Endometrium (tissue), 2 donors: ENCODE measurements at regions not wholly inside any gene's neighbourhood (a gene's known extent, or its start where the extent isn't known, plus 50 kb on each side); places are given as distances from the start of the nearest gene placed in this dataset.
"Not testable (repeated sequence)": the region's sequence is repeated elsewhere in the genome, so short reads cannot be mapped to it uniquely, and the experiment has no call there.

Experiments
- FAIRE-seq: peaks from 2 replicates; lab custom pipeline; 2012; peaks lifted over from hg19 to GRCh38; lab: Jason Lieb, UNC
- donor health status: control.
- donor health status: control.

DNA sequence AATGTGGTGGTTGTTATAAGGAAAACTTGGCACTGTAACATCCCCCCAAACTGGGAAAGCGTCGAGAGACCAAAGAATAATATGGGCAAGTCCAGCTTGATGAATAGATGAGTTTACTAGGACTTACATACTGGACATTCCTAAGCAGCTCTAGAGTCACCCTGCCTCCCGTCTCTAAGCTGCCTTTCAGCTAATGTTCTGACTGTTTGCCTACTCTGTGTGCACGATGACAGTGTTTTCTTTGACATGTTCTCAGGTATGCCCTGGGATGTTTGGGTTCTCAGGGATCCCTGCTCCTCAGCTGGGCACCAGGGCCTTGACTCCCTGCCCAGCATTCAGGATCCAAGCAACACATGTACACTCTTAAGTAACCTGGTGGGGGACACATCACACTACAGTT, 87.5 kb downstream of the MRPL57 start:
- not testable (repeated sequence) for FAIRE-seq

DNA sequence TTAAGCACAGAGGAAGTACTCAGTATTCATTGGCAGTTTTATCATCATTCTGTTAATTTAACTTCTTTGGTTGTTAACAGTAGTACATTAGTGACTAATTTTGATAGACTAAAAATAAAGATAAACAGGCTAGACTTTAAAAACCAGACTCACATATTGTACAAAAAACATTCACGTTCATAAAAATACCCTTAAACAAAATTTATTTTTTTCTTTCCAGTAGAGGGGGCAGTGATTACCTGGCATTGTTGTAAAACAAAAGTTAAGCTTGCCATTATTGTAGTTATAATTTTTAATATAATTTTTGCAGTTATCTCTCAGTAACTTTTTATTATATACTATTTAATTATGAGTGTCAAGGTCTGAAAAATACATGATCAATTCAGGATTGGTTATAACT, 92.0 kb downstream of the MRPL57 start:
- peak; percentile 96 for FAIRE-seq

DNA sequence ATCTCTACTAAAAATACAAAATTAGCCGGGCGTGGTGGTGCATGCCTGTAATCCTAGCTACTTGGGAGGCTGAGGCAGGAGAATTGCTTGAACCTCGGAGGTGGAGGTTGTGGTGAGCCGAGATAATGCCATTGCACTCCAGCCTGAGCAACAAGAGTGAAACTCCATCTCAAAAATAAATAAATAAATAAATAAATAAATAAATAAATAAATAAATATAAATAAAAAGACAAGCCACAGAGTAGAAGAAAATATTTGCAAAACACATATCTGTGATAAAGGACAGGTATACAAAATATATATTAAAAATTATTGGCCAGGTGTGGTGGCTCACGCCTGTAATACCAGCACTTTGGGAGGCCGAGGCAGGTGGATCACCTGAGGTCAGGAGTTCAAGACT, 96.0 kb downstream of the MRPL57 start:
- not testable (repeated sequence) for FAIRE-seq

DNA sequence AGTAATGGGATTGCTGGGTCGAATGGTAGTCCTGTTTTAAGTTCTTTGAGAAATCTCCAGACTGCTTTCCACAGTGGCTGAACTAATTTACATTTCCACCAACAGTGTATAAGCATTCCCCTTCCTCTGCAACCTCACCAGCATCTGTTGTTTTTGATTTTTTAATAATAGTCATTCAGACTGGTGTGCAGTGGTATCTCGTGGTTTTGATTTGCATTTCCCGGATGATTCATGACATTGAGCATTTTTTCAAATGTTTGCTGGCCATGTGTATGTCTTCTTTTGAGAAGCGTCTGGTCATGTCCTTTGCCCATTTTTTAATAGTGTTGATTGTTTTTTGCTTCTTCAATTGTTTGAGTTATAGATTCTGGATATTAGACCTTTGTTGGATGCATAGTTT, 98.0 kb downstream of the MRPL57 start:
- not testable (repeated sequence) for FAIRE-seq

DNA sequence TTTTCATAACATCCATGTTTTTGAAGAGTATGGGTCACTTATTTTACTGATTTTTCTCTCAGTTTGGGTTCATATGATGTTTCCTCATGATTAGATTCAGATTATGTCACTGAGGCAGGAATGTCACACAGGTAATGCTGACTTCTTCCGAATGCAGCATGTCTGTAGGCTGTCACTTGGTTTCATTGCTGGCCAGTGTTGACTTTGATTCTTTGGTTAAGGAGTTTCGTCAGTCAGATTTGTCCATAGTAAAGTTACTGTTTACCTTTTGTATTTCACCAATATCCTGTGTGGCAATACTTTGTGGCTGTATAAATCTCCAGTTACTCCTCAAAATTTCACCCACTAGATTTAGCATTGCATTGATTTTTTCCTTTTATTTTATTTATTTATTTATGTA, 105.6 kb downstream of the MRPL57 start:
- FAIRE-seq: no peak

DNA sequence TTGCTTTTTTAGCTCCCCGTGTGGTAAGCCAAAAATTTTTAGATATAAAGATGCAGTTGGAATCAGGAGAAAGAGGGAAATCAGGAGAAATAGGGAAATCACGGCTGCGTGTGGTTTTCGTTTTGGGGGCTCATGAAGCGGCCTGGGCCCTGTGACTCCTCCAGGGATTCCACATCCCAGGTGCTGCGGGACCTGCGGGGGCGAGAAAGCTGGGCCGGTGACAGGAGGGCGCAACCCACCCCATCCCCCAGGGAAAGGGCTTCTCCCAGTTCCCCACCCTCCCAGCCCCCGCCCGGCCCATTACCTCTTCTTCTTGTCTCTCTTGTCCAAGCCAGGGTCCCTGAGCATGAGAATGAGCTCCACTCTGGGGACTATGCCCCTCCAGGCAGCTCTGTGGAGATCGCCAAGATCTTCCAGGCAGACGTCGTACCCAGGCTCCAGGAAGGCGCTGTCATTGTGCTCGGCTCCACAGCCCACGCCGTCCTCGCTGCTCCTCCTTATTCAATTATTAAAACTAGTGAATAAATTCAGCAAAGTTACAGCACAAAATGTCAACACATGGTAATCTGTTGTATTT, 111.0 kb downstream of the MRPL57 start:
- no peak for FAIRE-seq

DNA sequence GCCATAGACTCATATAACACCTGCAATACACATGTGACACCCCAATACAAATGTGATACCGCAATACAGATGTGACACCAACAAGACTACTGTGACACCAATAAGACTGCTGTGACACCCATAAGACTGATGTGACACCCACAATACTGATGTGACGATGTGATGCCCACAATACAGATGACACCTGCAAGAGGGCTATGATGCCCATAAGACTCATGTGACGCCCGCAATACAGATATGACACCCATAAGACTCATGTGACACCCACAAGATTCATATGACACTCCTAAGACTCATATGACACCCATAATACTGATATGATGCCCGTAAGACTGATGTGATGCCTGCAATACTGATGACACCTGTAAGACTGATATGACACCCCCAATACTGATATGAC, 113.0 kb downstream of the MRPL57 start:
- FAIRE-seq: no peak

DNA sequence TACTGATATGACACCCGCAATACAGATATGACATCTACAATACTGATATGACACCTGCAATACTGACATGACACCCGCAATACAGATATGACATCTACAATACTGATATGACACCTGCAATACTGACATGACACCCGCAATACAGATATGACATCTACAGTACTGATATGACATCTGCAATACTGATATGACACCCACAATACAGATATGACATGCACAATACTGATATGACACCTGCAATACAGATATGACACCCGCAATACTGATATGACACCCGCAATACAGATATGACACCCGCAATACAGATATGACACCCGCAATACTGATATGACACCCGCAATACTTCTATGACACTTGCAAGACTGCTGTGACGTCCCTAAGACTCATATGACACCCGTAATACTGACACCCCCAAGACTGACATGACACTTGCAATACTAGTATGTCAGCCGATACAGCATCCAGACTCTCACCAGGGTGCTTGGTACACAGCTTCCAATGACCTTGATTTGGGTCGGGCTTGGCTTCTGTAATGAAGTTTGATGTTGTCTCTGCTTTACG, 114.1 kb downstream of the MRPL57 start:
- FAIRE-seq: not testable (repeated sequence)

DNA sequence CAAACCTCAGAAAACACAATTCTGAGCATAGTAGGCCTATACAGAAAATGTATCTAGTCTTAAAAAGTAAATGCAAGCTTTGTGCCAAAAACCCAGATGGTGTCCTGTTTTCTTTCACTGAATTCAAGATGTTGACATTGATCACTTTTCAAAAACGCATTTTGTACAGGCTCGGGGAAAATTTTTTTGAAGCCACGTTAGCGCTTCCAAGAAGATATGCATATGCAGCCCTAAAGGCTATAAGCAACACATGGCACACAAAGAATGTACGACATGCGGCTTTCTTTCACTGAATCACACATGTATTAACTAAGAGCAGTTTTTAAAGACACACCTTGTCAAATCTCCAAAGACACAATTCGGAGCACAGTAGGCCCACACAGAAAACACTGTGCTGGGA, 115.4 kb downstream of the MRPL57 start:
- FAIRE-seq: no peak

DNA sequence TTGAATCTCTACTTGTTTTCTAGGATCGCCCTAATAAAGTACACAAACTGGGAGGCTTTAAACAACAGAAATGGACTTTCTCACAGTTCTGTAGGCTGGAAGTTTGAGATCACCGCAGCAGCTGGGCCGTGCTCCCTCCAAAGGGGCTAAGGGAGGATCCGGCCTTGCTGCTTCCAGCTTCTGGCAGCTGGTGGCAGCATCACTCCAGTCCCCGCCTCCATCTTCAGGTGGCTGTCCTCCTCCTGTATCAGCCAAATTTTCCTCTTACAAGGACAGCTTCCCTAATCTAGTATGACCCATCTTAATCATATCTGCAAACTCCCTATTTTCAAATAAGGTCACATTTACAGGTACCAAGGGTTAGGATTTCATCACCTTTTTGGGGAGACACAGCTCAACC, 120.5 kb downstream of the MRPL57 start:
- FAIRE-seq: peak; percentile 84

DNA sequence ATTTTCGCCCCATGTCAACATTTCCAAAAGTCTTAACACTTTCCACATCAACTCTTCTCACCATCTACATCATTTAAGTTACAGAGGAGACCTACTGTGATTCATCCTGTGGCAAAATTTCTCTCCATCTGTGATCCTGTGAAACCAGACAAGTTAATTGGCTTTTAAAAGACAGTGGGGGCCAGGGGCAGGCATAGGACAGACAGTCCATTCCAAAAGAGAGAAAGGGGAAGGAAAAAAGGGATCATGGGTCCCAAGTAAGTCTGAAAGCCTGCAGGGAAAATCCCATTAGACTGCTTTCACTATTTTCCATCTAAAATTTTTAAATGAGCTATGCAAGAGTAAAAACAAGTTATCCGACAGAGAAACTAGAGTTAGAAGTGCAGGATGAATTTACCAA, 121.0 kb downstream of the MRPL57 start:
- no peak for FAIRE-seq

DNA sequence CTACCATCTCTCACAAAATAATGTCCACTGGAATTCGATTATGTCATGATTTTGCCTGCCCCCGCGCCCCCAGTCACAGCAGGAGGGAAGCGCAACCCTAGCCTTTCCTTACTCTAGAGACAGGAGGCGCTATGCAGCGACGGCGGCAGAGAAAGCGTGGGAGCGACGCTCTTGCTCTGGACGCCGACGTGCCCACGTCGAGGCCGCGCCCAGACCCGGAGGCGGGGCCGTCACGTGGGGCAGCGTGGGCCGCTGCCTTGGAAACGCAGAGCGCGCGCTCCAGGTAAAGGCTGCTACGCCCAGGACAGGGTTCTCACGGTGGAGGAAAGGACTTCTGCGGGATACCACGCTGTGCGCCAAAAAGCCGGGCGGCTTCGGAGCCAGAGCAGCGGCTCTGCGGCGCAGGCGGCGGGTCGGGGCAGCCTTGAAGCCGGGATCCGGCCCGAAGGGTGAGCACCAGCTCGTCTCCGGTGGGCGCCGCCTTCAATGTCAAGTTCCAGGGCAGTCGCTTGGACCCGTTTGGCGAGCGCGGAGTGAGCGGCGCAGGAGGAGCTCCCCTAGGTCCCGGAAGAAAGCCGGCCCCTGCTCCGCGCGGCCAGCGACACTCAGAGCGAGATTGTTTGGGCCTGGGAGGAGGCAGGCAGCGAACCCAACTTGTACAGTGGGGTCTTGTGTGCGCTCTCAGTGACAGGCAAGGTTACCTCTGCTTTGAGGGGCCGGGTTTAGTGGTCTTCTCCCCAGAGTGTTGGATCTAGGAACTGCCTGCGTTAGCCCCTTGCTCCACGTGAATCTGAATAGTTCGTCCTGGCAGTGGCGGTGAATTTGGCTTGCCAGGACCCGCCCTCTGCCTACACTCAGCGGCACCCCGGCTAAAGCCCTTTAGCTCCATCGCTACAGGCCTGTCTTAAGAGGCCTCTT, 121.7 kb downstream of the MRPL57 start:
- FAIRE-seq: peak; percentile 80

DNA sequence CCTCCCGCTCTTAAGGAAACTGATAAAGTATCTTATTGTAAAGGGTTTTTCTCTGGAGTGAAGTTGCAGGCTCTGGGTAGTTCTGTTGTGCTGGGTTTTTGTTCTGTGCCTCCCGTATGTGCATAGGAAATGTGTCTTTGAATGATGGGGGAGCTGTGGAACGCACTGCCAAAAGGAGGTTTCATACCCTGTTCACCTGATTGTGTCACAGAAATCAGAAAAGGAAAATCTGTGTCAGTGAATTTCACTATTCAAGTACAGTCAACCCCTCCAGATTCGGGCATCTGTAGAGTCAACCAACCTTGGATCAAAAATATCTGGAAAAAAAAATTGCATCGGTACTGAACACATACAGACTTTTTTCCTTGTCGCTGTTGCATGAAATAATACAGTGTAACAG, 127.8 kb downstream of the MRPL57 start:
- FAIRE-seq: no peak

DNA sequence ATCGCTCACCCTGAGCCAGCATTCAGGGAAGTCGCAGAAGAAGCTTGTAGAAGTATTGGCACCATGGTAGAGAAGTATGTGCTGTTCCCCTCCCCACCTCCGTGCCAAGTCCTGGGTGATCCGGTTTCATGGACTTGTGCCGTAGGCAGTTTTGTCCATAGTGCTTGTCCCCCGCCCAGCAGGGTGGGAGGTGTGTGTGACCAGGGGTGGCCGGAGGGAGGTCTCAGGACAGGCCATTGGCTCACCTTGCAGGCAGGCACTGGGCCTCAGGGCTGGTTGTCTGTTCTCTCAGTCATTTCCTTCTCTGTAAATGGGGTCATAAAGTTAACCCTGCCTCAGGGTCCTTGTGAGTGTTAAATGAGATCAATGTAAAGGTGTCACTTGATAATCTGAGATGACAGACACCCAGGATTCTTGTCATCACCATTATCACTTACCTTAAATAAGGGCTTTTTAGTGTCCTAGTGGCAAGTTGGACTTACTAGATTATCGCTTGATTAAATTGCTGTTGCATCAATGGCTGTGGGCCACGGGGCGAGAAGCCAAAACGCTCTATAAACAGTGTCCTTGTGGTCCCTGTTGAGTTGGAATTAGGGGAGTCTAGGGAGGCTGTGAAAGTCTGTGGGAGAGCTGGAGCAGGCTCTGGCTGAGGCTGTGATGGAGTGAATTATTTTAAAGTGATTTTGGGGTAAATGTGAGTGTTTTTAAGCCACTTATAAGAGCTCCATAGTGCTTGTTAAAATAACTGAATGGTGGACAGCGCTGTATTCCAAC, 130.0 kb downstream of the MRPL57 start:
- not testable (repeated sequence) for FAIRE-seq

DNA sequence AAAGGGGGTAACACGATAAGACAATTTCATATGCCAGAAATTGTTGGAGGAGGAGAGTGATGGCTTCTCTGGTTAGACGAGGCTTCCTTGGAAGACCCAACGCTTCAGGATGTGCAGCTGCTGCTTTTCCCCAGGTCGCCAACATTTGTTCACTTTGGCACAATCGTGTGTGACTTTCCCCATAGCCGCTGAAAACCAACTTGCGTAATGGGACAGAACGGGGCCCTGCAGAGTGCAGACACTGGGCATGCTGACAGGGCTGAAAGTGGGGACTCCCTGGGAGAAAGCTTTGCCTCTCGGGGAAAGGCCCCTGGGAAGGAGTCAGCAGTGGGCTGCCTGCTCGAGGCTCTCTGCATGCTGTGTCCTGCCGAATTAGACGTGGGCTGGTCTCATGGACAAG, 130.7 kb downstream of the MRPL57 start:
- not testable (repeated sequence) for FAIRE-seq

DNA sequence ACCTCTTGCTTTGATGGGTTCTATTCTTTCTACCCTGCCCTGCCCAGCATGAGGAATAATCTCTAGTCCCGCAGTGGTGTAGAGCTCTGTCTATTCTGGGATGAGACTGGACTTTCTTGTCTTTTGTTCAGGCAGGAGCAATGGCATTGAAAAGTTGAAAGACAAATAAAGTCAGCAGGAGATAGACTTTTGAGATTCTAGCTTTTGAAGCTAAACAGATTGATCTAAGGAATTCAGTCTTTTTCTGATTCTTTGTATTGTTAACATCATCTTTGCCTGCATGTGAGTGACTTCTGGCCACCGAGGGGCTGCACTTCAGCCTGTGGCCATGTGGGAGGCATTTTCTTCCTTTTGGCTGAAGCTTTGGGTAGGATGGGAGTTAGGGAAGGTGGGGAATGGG, 132.4 kb downstream of the MRPL57 start:
- no peak for FAIRE-seq

DNA sequence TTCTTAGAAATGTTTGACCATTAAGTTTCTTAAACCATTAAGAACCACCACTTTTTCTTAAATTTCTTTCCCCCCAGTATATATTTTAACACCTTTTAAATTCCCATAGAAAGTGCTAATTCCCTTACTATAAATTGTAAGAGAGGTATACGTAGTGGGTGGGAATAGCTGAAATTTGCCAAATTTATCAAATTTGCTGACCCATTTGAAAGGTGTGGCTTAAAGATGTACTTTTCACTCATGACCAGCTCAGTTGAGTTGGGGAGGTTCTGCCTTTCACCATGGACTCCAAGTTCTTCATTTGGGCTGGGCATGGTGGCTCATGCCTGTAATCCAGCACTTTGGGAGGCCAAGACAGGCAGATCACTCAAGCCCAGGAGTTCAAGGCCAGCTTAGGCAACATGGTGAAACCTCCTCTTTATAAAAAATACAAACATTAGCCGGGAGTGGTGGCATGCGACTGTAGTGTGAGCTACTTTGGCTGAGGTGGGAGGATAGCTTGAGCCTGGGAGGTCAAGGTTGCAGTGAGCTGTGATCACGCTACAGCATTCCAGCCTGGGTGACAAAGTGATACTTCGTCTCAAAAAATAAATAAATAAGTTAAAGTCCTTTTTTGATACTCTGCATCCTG, 133.2 kb downstream of the MRPL57 start:
- FAIRE-seq: no peak

DNA sequence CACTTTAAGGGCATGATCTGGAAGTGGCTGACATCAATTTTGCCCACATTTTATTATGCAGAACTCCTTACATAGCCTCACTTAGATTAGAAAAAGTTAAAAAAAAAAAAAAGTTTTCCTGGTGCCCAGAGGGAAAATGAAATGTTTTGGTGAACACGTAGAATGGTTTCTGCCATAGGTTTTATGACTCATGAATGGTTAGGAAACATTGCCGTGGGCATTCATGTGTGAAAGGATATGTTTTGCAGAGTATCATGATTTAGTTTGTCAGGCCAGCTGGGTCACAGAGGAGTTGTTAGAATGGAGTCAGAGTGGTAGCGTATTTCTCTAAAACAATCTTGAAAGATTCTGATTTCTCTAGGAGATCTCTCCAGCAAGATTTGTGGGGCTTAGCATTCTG, 133.8 kb downstream of the MRPL57 start:
- FAIRE-seq: no peak

DNA sequence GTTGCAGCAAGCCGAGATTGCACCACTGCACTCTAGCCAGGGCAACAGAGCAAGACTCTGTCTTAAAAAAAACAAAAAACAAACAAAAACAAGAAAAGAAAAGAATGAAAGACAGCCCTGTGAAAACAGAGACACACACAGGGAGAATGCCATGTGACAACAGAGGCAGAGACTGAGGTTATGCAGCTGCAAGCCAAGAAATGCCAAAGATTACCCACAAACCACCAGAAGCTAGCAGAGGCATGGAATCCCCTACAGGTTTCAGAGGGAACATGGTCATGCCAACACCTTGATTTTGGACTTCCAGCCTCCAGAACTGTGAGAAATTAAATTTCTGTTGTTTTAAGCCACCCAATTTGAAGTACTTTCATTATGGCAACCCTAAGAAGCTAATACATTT, 138.5 kb downstream of the MRPL57 start:
- not testable (repeated sequence) for FAIRE-seq

DNA sequence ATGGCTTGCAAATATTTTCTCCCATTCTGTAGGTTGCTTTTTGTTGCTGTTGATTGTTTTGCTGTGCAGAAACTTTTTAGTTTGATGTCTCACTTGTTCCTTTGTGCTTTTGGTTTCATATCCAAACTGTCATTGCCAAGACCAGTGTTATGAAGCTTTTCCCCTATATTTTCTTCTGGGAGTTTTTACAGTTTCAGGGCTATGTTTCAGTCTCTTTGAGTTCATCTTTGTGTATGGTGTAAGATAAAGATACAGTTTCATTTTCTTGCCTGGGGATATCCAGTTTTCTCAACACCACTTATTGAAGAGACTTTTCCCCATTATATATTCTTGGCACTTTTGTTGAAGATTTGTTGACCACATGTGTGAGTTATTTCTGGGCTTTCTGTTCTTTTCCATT, 139.9 kb downstream of the MRPL57 start:
- no peak for FAIRE-seq

DNA sequence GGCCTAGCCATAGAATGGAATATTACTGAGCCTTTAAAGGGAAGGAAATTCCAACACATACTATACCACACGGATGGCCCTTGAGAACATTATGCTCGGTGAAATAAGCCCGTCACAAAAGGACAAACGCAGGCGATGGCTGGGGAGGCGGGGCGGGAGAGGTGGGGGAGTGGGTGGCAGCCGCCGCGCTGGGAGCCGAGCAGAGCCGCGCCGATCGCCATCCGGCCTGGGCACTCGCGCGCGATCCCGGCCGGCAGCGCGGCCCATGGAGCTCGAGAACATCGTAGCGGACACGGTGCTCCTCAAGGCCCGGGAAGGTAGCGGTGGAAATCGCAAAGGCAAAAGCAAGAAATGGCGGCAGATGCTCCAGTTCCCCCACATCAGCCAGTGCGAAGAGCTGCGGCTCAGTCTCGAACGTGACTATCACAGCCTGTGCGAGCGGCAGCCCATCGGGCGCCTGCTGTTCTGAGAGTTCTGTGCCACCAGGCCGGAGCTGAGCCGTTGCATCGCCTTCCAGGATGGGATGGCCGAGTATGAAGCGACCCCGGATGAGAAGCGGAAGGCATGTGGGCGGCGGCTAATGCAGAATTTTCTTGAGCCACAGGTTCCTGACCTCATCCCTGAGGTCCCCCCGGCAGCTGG, 140.1 kb downstream of the ZDHHC20 start:
- no peak for FAIRE-seq
